Naive B cell (primary cell): ENCODE measurements at regions not wholly inside any gene's neighbourhood (a gene's known extent, or its start where the extent isn't known, plus 50 kb on each side); places are given as distances from the start of the nearest gene placed in this dataset.

Experiments
- ATAC-seq, 2 donors: fragments of 150-1000 bp; cut with Tn5 transposase; 2 replicates each; pipeline ENCODE4 v1.10.0; 2021; ENCODE audit warnings: low read depth in 2 of 2, mild to moderate bottlenecking in 2 of 2, moderate library complexity in 2 of 2
- DNase-seq: peaks from one replicate; pipeline ENCODE4 v3.0.0; 2022
- H3K27ac Mint-ChIP-seq, 6 donors: one replicate each; pipeline ENCODE4 v1.8.0; 2020 to 2022; ENCODE audit warnings: mild to moderate bottlenecking in 6 of 6, mixed read lengths in 6 of 6, moderate library complexity in 5 of 6, inconsistent platforms in 2 of 6
- H3K27me3 Mint-ChIP-seq, 3 donors: one replicate each; pipeline ENCODE4 v1.8.0; 2021 to 2022; ENCODE audit warnings: mixed read lengths in 3 of 3, mild to moderate bottlenecking in 1 of 3
- H3K36me3 Mint-ChIP-seq, 2 donors: one replicate each; pipeline ENCODE4 v1.8.0; 2020 to 2022; ENCODE audit warnings: mixed read lengths in 2 of 2, inconsistent platforms in 1 of 2, mild to moderate bottlenecking in 1 of 2
- H3K4me1 Mint-ChIP-seq, 3 donors: one replicate each; pipeline ENCODE4 v1.8.0; 2020 to 2022; ENCODE audit warnings: mixed read lengths in 3 of 3, inconsistent platforms in 1 of 3, mild to moderate bottlenecking in 1 of 3, moderate library complexity in 1 of 3
- H3K4me3 Mint-ChIP-seq, 8 donors: one replicate each; pipeline ENCODE4 v1.8.0; 2020 to 2022; ENCODE audit warnings: mild to moderate bottlenecking in 8 of 8, mixed read lengths in 8 of 8, moderate library complexity in 8 of 8, inconsistent platforms in 2 of 8
- H3K9me3 Mint-ChIP-seq, 7 donors: one replicate each; pipeline ENCODE4 v1.8.0; 2020 to 2022; ENCODE audit warnings: mixed read lengths in 7 of 7, mild to moderate bottlenecking in 5 of 7, inconsistent platforms in 2 of 7, moderate library complexity in 1 of 7

GRCh38 chr16:5605404-5605803 lies 507.8 kb upstream of the EEF2KMT start:
- no peak for DNase-seq

GRCh38 chr16:5604770-5605169 lies 507.2 kb upstream of the EEF2KMT start:
- DNase-seq (no peak), ATAC-seq (no peak)
- Mint-ChIP-seq H3K36me3 (no peaks in the 10 kb centered on the region), H3K9me3 (peaks cover 0 to 9% (median 6%) of the 10 kb centered on the region in 7 donors), H3K4me1 (no peaks in the 10 kb centered on the region), H3K27me3 (no peaks in the 10 kb centered on the region), H3K27ac (no peak overlapping the region), H3K4me3 (no peak overlapping the region)

More at GRCh38 chr16:5605404-5605803, 507.8 kb upstream of the EEF2KMT start:
- Mint-ChIP-seq H3K27me3 (peaks cover 0 to 5% (median 0%) of the 10 kb centered on the region in 3 donors), H3K27ac (no peak overlapping the region), H3K4me3 (no peak overlapping the region), H3K9me3 (peaks cover 0 to 10% (median 8%) of the 10 kb centered on the region in 7 donors), H3K4me1 (no peaks in the 10 kb centered on the region), H3K36me3 (no peaks in the 10 kb centered on the region)
- ATAC-seq: no peak

- H3K27ac Mint-ChIP-seq: no peak overlapping the region
- H3K4me1 Mint-ChIP-seq: no peaks in the 10 kb centered on the region
- no peak overlapping the region for H3K4me3 Mint-ChIP-seq
- H3K27me3 Mint-ChIP-seq: no peaks in the 10 kb centered on the region
- H3K36me3 Mint-ChIP-seq: no peaks in the 10 kb centered on the region
- H3K9me3 Mint-ChIP-seq: peaks cover 0 to 9% (median 6%) of the 10 kb centered on the region in 7 donors
- DNase-seq: no peak
- ATAC-seq: no peak
Observed at GRCh38 chr16:5603836-5604235, 506.2 kb upstream of the EEF2KMT start.

- ATAC-seq (no peak), DNase-seq (no peak)
- Mint-ChIP-seq H3K4me1 (no peaks in the 10 kb centered on the region), H3K36me3 (no peaks in the 10 kb centered on the region), H3K27me3 (no peaks in the 10 kb centered on the region), H3K9me3 (peaks cover 0 to 9% (median 6%) of the 10 kb centered on the region in 7 donors), H3K27ac (peak overlapping the region in 1 of 6 donors; percentile 12), H3K4me3 (no peak overlapping the region)
Observed at GRCh38 chr16:5601957-5602356, 504.4 kb upstream of the EEF2KMT start.

GRCh38 chr16:5598793-5599192 lies 501.2 kb upstream of the EEF2KMT start:
- H3K27me3 Mint-ChIP-seq: no peaks in the 10 kb centered on the region
- ATAC-seq (no peak), DNase-seq (no peak)

GRCh38 chr16:5595849-5596248 lies 498.3 kb upstream of the EEF2KMT start:
- H3K36me3 Mint-ChIP-seq: no peaks in the 10 kb centered on the region
- DNase-seq: no peak
- no peaks in the 10 kb centered on the region for H3K27me3 Mint-ChIP-seq

More at GRCh38 chr16:5598793-5599192, 501.2 kb upstream of the EEF2KMT start:
- no peak overlapping the region for H3K4me3 Mint-ChIP-seq
- no peaks in the 10 kb centered on the region for H3K36me3 Mint-ChIP-seq
- H3K4me1 Mint-ChIP-seq: no peaks in the 10 kb centered on the region
- H3K9me3 Mint-ChIP-seq: peaks cover 6 to 12% (median 10%) of the 10 kb centered on the region in 7 donors
- H3K27ac Mint-ChIP-seq: no peak overlapping the region

GRCh38 chr16:5590416-5590815 lies 492.8 kb upstream of the EEF2KMT start:
- no peak for ATAC-seq
- H3K9me3 Mint-ChIP-seq: peaks cover 0 to 7% (median 2%) of the 10 kb centered on the region in 7 donors

More at GRCh38 chr16:5595849-5596248, 498.3 kb upstream of the EEF2KMT start:
- no peak overlapping the region for H3K4me3 Mint-ChIP-seq
- H3K27ac Mint-ChIP-seq: no peak overlapping the region
- H3K9me3 Mint-ChIP-seq: peaks cover 5 to 10% (median 6%) of the 10 kb centered on the region in 7 donors
- no peak for ATAC-seq
- H3K4me1 Mint-ChIP-seq: no peaks in the 10 kb centered on the region

GRCh38 chr16:5589812-5590373 lies 492.3 kb upstream of the EEF2KMT start:
- H3K4me3 Mint-ChIP-seq: no peak overlapping the region
- no peaks in the 10 kb centered on the region for H3K4me1 Mint-ChIP-seq
- no peaks in the 10 kb centered on the region for H3K27me3 Mint-ChIP-seq
- H3K27ac Mint-ChIP-seq: no peak overlapping the region
- DNase-seq (no peak), ATAC-seq (no peak)
- no peaks in the 10 kb centered on the region for H3K36me3 Mint-ChIP-seq
- H3K9me3 Mint-ChIP-seq: peaks cover 0 to 7% (median 2%) of the 10 kb centered on the region in 7 donors

More at GRCh38 chr16:5590416-5590815, 492.8 kb upstream of the EEF2KMT start:
- Mint-ChIP-seq H3K27me3 (no peaks in the 10 kb centered on the region), H3K4me1 (no peaks in the 10 kb centered on the region), H3K36me3 (no peaks in the 10 kb centered on the region), H3K27ac (no peak overlapping the region), H3K4me3 (no peak overlapping the region)
- DNase-seq: no peak

- H3K36me3 Mint-ChIP-seq: no peaks in the 10 kb centered on the region
- DNase-seq (no peak), ATAC-seq (no peak)
- no peak overlapping the region for H3K27ac Mint-ChIP-seq
- no peaks in the 10 kb centered on the region for H3K4me1 Mint-ChIP-seq
- peaks cover 0 to 9% (median 6%) of the 10 kb centered on the region in 3 donors for H3K27me3 Mint-ChIP-seq
- peaks cover 0 to 9% (median 0%) of the 10 kb centered on the region in 7 donors for H3K9me3 Mint-ChIP-seq
- no peak overlapping the region for H3K4me3 Mint-ChIP-seq
Observed at GRCh38 chr16:5584109-5584508, 486.5 kb upstream of the EEF2KMT start.

GRCh38 chr16:5582529-5582928 lies 484.9 kb upstream of the EEF2KMT start:
- H3K4me3 Mint-ChIP-seq: no peak overlapping the region
- DNase-seq (no peak), ATAC-seq (no peak)
- H3K27me3 Mint-ChIP-seq: peaks cover 0 to 9% (median 6%) of the 10 kb centered on the region in 3 donors
- H3K9me3 Mint-ChIP-seq: peaks cover 0 to 9% (median 0%) of the 10 kb centered on the region in 7 donors
- H3K4me1 Mint-ChIP-seq: no peaks in the 10 kb centered on the region
- H3K36me3 Mint-ChIP-seq: no peaks in the 10 kb centered on the region
- H3K27ac Mint-ChIP-seq: no peak overlapping the region

- no peaks in the 10 kb centered on the region for H3K36me3 Mint-ChIP-seq
- DNase-seq (no peak), ATAC-seq (no peak)
- peaks cover 0 to 9% (median 0%) of the 10 kb centered on the region in 7 donors for H3K9me3 Mint-ChIP-seq
- no peaks in the 10 kb centered on the region for H3K4me1 Mint-ChIP-seq
- H3K4me3 Mint-ChIP-seq: peak overlapping the region in 1 of 8 donors; percentile 41
- H3K27ac Mint-ChIP-seq: no peak overlapping the region
- peaks cover 0 to 9% (median 6%) of the 10 kb centered on the region in 3 donors for H3K27me3 Mint-ChIP-seq
Observed at GRCh38 chr16:5581908-5582307, 484.3 kb upstream of the EEF2KMT start.

- peaks cover 0 to 9% (median 0%) of the 10 kb centered on the region in 7 donors for H3K9me3 Mint-ChIP-seq
- peak overlapping the region in 1 of 8 donors; percentile 34 for H3K4me3 Mint-ChIP-seq
- no peaks in the 10 kb centered on the region for H3K4me1 Mint-ChIP-seq
- no peak overlapping the region for H3K27ac Mint-ChIP-seq
- H3K27me3 Mint-ChIP-seq: peaks cover 0 to 9% (median 6%) of the 10 kb centered on the region in 3 donors
- no peak for ATAC-seq
- no peaks in the 10 kb centered on the region for H3K36me3 Mint-ChIP-seq
- no peak for DNase-seq
Observed at GRCh38 chr16:5581428-5581827, 483.8 kb upstream of the EEF2KMT start.

GRCh38 chr16:5580772-5581171 lies 483.2 kb upstream of the EEF2KMT start:
- Mint-ChIP-seq H3K9me3 (peaks cover 0 to 9% (median 0%) of the 10 kb centered on the region in 7 donors), H3K36me3 (no peaks in the 10 kb centered on the region), H3K27ac (no peak overlapping the region), H3K27me3 (peaks cover 0 to 9% (median 6%) of the 10 kb centered on the region in 3 donors), H3K4me3 (no peak overlapping the region), H3K4me1 (no peaks in the 10 kb centered on the region)
- DNase-seq (no peak), ATAC-seq (no peak)

- Mint-ChIP-seq H3K9me3 (peaks cover 0 to 9% (median 0%) of the 10 kb centered on the region in 7 donors), H3K4me3 (no peak overlapping the region), H3K27me3 (peaks cover 0 to 9% (median 6%) of the 10 kb centered on the region in 3 donors), H3K4me1 (no peaks in the 10 kb centered on the region), H3K36me3 (no peaks in the 10 kb centered on the region), H3K27ac (no peak overlapping the region)
- ATAC-seq: no peak
- no peak for DNase-seq
Observed at GRCh38 chr16:5580296-5580695, 482.7 kb upstream of the EEF2KMT start.
